ENCODE measurements at regions not wholly inside any gene's neighbourhood (a gene's known extent, or its start where the extent isn't known, plus 50 kb on each side); places are given as distances from the start of the nearest gene placed in this dataset.
A peak's percentile ranks its signal among the peaks of the same experiment; 100 is the strongest.

- no peak for DNase-seq (ENCODE audit: low read depth in 1 of 2, low spot score in 2 of 2)
- TF ChIP-seq CTCF (IDR thresholded peaks at IDR 0.05; ENCODE audit: control extremely low read depth in 1 of 3, insufficient read depth in 1 of 3, low read depth in 1 of 3, low read length in 3 of 3) (peak in 2 of 3 experiments; percentile 29 to 39; a peak in 2 of 4 replicates), RAD21 (IDR thresholded peaks at IDR 0.05 in 1 of 2, conservative IDR thresholded peaks at IDR 0.05 in 1 of 2; ENCODE audit: low read depth in 2 of 2, low read length in 2 of 2) (peak; percentile 27 to 48; a peak in 3 of 4 replicates), PHF8 (conservative IDR thresholded peaks at IDR 0.05; ENCODE audit: low read depth, low read length) (no peak)
- Histone ChIP-seq H3K79me1 (ENCODE audit: low read depth, low read length) (no peaks in the 10 kb centered on the region), H2BK5ac (ENCODE audit: low read depth, low read length) (no peak overlapping the region), H3K79me2 (ENCODE audit: control insufficient read depth in 1 of 2, insufficient read depth in 2 of 2, low read length in 2 of 2) (no peaks in the 10 kb centered on the region), H4K5ac (ENCODE audit: insufficient read length, low read depth, low read length) (no peak overlapping the region), H4K20me1 (replicated peaks in 1 of 2; ENCODE audit: control insufficient read depth in 1 of 2, insufficient read depth in 2 of 2, low read length in 2 of 2) (no peaks in the 10 kb centered on the region), H3K9ac (replicated peaks in 1 of 4; ENCODE audit: extremely low read depth in 1 of 4, low read depth in 3 of 4, low read length in 3 of 4) (no peak overlapping the region), H4K91ac (replicated peaks; ENCODE audit: insufficient read length, low read length) (no peak overlapping the region), H2BK12ac (ENCODE audit: low read depth, low read length) (no peak overlapping the region), H3K23ac (ENCODE audit: insufficient read length) (no peak overlapping the region), H4K8ac (ENCODE audit: extremely low read depth, insufficient read depth, low read length) (no peak overlapping the region), H3K18ac (ENCODE audit: extremely low read depth, low read length) (no peak overlapping the region), H3K9me3 (ENCODE audit: insufficient read depth in 2 of 2, low read depth in 1 of 2, low read length in 1 of 2) (no peaks in the 10 kb centered on the region), H3K14ac (ENCODE audit: insufficient read length) (no peak overlapping the region), H3K4me1 (replicated peaks in 1 of 4; ENCODE audit: control insufficient read depth in 3 of 4, insufficient read depth in 4 of 4, low read length in 3 of 4) (no peaks in the 10 kb centered on the region), H2AK5ac (ENCODE audit: low read depth, low read length) (no peak overlapping the region), H3K36me3 (ENCODE audit: control insufficient read depth in 2 of 4, insufficient read depth in 4 of 4, low read length in 3 of 4) (no peaks in the 10 kb centered on the region), H3K27ac (ENCODE audit: low read depth, low read length) (no peak overlapping the region), H2BK15ac (ENCODE audit: low read length) (no peak overlapping the region), H2AFZ (ENCODE audit: low read length) (no peak overlapping the region), H3K4ac (replicated peaks; ENCODE audit: insufficient read length, low read depth, low read length) (no peak overlapping the region), H2BK120ac (replicated peaks; ENCODE audit: low read depth, low read length) (no peak overlapping the region), H3K4me2 (ENCODE audit: insufficient read depth in 1 of 2, low read depth in 2 of 2, low read length in 2 of 2) (no peak overlapping the region), H3K4me3 (ENCODE audit: extremely low read depth in 1 of 4, insufficient read depth in 2 of 4, low read depth in 3 of 4, low read length in 4 of 4) (no peak overlapping the region), H3K23me2 (ENCODE audit: low read depth, low read length) (no peaks in the 10 kb centered on the region), H3K27me3 (replicated peaks in 1 of 4; ENCODE audit: control insufficient read depth in 3 of 4, extremely low read depth in 1 of 4, insufficient read depth in 3 of 4, low read length in 3 of 4) (no peaks in the 10 kb centered on the region), H3K56ac (replicated peaks; ENCODE audit: insufficient read length, low read depth, low read length) (no peak overlapping the region), H2BK20ac (ENCODE audit: low read length) (no peak overlapping the region)
- POLR2A ChIA-PET (ENCODE audit: partially characterized antibody), result no interaction called here
- 85 to 100% methylated on average over 2 to 11 of the region's 11 CpGs for WGBS, 2 experiments (ENCODE audit: extremely low coverage in 1 of 2, insufficient coverage in 1 of 2, insufficient read length in 1 of 2, insufficient replicate concordance in 2 of 2, low coverage in 1 of 2, low lambda C conversion rate in 2 of 2, missing lambda C conversion rate in 1 of 2)
- CTCF ChIA-PET (ENCODE audit: partially characterized antibody), result interaction anchor here (1.1 kb wide), 1 partner anchor 262 kb away, joined by 3 read pairs; no protein-coding TSS in a partner anchor
- FAIRE-seq, result no peak
Measured at GRCh38 chr19:31943191-31943661, 402.2 kb upstream of the ZNF507 start.
